GM12865 (cell line): ENCODE measurements at regions not wholly inside any gene's neighbourhood (a gene's known extent, or its start where the extent isn't known, plus 50 kb on each side); places are given as distances from the start of the nearest gene placed in this dataset.

Experiments
- DNase-seq: peaks from one replicate; pipeline ENCODE4 v3.0.0; 2010; ENCODE audit warnings: low read depth
- H3K4me3 ChIP-seq: 2 replicates; pipeline ENCODE4 v1.5.1; 2011; ENCODE audit warnings: mild to moderate bottlenecking, low read depth, low read length, control low read depth
- TF ChIP-seq, protein P1 (sequence below): IDR thresholded peaks from 2 replicates; pipeline ENCODE4 v1.5.1; 2011; ENCODE audit warnings: low read length, control low read depth, low read depth, inconsistent platforms; ENCODE audit not compliant: insufficient read depth; ENCODE audit errors: missing control alignments

- no peak overlapping the region for H3K4me3 ChIP-seq
- no peak for DNase-seq
- TF ChIP-seq, protein P1, sequence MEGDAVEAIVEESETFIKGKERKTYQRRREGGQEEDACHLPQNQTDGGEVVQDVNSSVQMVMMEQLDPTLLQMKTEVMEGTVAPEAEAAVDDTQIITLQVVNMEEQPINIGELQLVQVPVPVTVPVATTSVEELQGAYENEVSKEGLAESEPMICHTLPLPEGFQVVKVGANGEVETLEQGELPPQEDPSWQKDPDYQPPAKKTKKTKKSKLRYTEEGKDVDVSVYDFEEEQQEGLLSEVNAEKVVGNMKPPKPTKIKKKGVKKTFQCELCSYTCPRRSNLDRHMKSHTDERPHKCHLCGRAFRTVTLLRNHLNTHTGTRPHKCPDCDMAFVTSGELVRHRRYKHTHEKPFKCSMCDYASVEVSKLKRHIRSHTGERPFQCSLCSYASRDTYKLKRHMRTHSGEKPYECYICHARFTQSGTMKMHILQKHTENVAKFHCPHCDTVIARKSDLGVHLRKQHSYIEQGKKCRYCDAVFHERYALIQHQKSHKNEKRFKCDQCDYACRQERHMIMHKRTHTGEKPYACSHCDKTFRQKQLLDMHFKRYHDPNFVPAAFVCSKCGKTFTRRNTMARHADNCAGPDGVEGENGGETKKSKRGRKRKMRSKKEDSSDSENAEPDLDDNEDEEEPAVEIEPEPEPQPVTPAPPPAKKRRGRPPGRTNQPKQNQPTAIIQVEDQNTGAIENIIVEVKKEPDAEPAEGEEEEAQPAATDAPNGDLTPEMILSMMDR, result no peak
Observed at GRCh38 chr22:26985206-26985605, 327.8 kb downstream of the MIAT start.

DNA sequence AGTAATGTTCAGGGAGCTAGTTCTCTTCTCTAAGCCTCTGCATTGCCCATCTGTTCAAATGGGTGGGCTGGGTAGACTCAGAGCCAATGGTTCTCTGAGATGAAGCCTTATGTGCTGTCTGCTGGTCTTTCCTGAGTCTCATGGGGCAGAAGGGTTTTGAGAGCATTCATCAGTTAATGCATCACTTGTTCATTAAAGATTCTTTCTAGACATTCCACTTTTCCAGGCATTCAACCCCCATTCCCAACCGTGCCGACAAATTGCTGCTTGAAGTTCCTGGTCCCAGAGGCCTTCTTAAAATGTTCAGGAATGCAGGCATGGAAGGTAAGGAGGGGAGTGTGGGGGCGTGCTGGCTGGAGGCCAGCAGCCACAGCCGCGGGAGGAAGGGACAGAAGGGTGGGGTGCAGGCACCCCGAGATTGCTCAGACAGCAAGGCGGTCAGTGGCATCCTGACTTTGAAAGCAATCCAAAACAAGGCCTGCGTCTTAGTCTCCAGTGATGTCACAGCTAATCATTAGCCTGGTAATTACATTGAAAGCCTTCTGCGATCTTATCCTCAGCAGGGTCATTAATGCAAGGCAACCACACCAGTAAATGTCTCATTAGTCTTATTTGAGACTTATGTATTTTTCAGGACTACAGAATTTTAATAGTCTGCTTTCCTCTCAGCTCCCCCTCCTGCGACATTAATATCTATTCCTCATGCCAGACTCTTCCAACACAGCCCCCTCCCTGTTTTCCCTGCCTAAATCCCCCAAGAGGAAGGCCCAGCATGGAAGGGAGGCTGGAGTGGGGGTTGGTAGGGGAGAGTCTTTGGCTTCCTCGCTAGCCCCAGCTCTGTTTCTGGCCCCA lies 328.8 kb downstream of the MIAT start:
- no peak for DNase-seq
- H3K4me3 ChIP-seq, result no peak overlapping the region
- TF ChIP-seq, protein P1, result no peak

- no peak overlapping the region for H3K4me3 ChIP-seq
- TF ChIP-seq, protein P1, result no peak
- DNase-seq, result no peak
Observed at GRCh38 chr22:26986884-26987283, 329.5 kb downstream of the MIAT start.

DNA sequence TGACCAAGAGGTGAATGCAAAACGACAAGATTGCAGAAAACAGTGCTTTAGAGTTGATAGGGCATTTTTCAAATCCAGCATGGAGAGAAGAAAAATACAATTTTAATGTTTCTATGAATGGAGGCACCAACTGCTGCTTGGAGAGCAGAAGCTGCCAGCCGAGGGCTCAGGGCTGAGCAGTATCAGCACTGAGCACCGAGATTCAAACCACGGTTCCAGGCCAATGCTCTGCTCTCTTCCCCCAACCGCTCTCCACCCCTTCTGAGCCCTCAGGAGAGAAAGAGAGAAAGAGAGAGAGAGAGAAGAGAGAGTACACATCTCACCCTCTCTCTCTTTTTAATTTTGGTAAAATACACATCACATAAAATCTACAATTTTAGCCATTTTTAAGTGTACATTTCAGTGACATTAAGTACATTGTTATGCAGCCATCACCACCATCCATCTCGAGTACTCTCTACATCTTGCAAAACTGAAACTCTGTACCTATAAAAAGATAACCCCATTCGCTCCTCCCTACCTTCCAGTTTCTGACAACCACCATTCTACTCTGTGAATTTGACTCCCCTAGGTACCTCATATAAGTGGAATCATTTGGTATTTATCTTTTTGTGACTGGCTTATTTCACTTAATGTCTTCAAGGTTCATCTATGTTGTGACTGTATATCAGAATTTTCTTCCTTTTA lies 333.3 kb downstream of the MIAT start:
- TF ChIP-seq, protein P1, result no peak
- peak; percentile 45 for DNase-seq
- H3K4me3 ChIP-seq, result no peak overlapping the region

- no peak overlapping the region for H3K4me3 ChIP-seq
- DNase-seq, result no peak
- TF ChIP-seq, protein P1, result no peak
Observed at GRCh38 chr22:26992556-26992955, 335.2 kb downstream of the MIAT start.

- TF ChIP-seq, protein P1, result no peak
- DNase-seq, result no peak
- no peak overlapping the region for H3K4me3 ChIP-seq
Observed at GRCh38 chr22:26993886-26994285, 336.5 kb downstream of the MIAT start.
